ENCODE measurements at regions not wholly inside any gene's neighbourhood (a gene's known extent, or its start where the extent isn't known, plus 50 kb on each side); places are given as distances from the start of the nearest gene placed in this dataset.
"Not testable (repeated sequence)": the region's sequence is repeated elsewhere in the genome, so short reads cannot be mapped to it uniquely, and the experiment has no call there.

GRCh38 chr5:163569284-163569683, 63.9 kb downstream of the MAT2B start:
- no peak for DNase-seq (ENCODE audit: low read depth)

- DNase-seq (ENCODE audit: low read depth), result no peak
These were observed 66.3 kb downstream of the MAT2B start for GRCh38 chr5:163571744-163572143.

DNA sequence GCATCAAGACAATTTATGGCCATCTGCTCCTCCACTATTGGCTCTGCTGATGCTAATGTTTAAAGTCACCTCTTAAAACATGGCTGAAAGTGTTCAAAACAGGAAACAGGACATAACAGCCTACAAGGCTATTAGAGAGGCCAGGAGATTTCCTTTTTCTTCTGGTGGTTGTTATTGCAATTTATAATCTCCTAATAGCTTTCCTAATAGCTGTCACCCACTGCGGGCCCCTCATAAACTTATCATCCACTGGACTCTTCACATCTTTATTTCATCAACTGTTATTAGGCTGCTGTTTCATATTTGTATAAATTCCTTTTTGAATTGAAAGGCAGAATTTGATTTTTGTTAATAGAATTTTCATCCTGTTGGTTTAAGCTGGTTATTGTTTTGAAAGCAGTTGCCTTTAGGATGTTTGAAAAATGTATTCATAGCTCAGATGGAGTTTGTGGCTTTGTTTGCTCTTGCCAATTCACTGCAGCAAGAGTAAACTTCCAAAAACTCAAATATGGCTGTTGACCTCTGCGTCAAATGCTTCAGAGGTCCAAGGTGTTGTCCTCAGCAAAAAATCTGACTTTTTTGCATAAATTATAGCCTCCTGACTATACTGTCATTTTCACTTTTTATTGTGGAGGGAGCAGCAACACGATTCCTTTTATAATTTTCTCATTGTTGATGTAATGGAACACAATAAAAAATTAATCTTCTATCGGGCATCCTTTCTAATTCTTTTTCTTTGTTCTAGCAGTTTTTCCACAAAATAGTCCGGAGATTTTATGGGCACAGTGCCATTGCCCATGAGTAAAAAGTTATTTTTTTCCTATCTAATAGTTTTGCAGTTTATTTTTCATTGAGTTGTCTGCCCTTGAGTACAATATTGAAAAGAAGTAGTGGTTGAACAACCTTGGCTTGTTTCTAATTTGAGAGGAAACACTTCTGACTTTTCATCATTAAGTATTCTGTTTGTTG, 69.3 kb downstream of the MAT2B start:
- no peak for DNase-seq (ENCODE audit: low read depth)

DNA sequence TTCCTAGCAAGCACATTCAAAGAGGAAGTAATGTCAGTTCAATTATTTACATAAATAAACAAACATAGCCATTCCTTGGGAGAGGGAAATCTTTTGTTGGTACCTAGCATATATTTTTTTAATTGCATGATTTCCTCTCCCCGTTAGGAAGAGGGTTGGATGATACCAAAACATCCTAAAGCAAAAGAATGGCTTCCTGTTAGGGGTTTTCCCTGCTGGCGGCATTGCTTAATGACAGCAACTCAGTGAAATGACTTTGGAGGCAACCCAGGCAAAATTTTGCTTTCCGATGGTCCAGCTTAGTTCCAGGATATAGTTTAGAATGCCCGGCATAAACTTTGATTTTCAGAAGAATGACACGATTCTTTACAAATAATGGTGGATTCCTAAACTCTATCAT, 73.2 kb downstream of the MAT2B start:
- DNase-seq (ENCODE audit: low read depth), result no peak

DNA sequence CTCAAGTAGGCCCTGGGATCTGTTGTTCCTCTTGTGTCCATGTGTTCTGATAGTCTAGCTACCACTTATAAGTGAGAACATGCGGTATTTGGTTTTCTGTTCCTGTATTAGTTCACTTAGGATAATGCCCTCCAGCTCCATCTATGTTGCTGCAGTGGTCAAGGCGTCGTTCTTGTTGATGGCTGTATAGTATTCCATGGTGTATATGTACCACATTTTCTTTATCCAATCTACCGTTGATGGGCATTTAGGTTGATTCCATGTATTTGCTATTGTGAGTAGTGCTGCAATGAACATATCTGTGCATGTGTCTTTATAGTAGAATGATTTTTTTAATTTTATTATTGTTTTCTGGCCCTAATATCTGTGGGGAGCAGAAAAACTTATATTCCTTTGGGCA, 74.3 kb downstream of the MAT2B start:
- no peak for DNase-seq (ENCODE audit: low read depth)

DNA sequence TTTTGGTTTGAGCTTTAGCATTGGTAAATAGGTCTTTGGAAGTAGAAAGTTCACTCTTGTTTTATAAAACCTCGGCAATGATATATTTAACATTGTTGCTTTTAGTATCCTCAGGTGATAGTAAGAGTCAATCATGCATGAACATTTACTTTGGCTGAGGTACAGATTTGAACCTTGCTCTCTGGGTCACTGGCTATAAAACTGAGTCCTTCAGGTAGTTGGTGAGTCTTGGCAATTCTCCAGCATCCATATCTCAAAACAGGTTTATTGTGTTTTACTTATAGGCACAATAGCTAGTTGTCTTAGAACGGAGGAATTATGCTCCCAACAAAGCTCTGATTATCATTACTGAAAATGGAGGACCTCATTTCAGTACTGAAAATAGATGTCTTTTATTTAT, 75.1 kb downstream of the MAT2B start:
- DNase-seq (ENCODE audit: low read depth), result no peak

GRCh38 chr5:163583491-163584153, 78.2 kb downstream of the MAT2B start:
- not testable (repeated sequence) for DNase-seq (ENCODE audit: low read depth)

- DNase-seq (ENCODE audit: low read depth), result no peak
These were observed 79.8 kb downstream of the MAT2B start for GRCh38 chr5:163585206-163585605.

GRCh38 chr5:163586531-163586956, 81.1 kb downstream of the MAT2B start:
- no peak for DNase-seq (ENCODE audit: low read depth)

GRCh38 chr5:163594951-163595350, 89.5 kb downstream of the MAT2B start:
- no peak for DNase-seq (ENCODE audit: low read depth)

GRCh38 chr5:163595932-163596607, 90.7 kb downstream of the MAT2B start:
- no peak for DNase-seq (ENCODE audit: low read depth)

- no peak for DNase-seq (ENCODE audit: low read depth)
These were observed 91.3 kb downstream of the MAT2B start for GRCh38 chr5:163596608-163597315.

DNA sequence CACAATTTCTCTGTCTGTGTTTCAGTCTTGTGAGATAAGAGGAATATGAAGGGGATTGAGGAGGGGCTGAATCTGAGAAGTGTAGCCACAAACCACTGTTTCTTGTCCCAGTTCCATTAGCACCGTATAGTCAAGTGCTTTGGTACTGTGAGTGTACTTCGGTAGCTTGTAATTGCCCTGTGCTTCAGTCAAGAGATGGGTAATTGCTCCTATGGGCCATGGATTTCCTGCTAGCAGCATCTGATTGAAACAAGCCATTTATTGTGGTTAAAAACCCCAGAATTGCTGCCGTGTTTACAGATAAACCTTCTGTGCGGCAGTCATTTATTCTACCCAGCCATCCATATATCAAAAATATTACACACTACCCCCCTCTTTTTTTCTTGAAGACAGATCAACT, 98.6 kb downstream of the MAT2B start:
- DNase-seq (ENCODE audit: low read depth), result no peak

DNA sequence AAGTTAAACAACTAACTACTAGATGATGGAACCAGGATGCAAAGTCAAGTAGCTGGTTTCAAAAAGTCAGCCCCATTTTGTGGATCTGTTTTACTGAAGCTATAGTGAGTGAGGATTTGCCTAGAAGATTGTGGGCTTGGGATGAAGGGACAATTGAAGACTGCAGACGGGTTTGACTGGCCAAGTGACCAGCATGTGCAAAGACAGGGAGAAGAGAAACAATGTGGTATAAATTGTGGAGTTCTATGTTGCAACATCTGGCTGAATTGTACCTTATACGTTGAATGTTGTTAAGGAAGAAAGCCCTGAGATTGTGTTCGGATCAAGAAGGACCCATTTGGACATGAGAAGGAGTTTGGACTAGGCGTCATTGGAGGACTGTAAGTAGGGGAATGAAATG, 101.8 kb downstream of the MAT2B start:
- no peak for DNase-seq (ENCODE audit: low read depth)

GRCh38 chr5:163608621-163609020, 103.2 kb downstream of the MAT2B start:
- no peak for DNase-seq (ENCODE audit: low read depth)

DNA sequence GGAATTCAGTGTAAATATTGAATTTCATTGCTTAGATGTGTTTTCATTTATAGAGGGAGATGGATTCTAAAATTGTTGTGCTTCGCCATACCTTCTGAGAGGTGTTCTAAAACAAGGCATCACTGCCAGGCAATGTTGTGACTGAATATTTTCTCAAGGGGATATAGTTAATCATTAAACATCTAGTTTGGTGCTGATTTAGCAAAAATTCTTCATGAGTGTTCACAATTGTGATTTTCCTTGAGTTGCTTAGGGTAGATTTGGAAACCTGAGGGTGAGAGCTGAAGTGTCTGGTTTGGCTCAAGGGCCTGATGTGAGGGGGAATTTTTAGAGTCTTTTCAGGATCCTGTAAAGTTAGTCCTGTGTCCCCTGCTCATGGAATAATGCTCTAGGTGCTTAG, 104.5 kb downstream of the MAT2B start:
- no peak for DNase-seq (ENCODE audit: low read depth)

DNA sequence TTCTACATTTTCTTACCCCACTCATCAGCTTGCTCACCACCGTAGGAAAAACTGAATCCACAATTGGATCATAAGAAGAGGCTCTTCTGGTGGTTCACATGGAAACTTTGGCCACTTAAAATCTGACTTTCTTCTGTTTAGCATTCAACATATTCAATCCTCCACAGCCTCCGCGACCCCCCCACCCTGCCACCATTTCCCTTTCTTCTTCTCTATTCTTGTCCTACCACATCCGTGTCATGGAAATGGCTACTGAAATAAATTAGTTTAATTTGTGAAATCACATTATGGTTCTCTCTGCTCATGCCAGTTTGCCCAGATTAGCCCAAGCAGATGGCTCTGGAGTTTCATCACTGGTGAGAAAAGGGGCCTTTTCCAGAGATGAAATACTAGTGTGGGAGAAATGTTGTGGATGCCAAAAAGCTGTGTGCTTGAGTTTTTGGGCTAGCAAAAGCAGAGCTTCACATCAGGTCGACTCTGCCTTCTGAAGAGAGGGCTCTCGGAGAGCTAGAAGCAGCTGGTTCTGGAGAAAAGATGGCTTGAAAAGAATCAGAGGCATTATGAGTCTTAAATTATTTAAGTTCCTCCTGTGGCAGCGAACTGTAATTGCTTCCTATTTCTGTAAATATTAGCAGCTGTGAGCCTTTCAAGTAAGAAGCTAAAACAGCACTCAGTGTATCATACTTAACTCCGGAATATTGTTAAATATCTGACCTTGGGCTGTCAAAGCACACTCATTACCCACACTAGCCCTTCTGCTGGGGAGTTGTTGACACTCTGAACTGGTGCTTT, 107.1 kb downstream of the MAT2B start:
- DNase-seq (ENCODE audit: low read depth), result no peak

DNA sequence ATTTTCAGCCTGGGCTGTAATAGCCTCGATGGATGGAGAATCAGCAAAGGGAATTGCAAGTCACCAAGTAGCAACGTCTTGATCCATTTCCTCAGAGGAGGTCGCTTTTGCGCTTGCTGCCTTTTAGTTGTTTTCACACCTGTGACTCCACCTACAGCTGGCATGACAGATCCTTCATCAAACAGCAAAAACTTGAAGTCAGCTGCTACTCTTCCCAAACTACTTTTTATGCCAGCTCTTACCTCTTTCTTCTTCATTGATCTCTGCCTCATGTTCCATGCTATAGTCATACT, 107.7 kb downstream of the MAT2B start:
- DNase-seq (ENCODE audit: low read depth), result no peak

GRCh38 chr5:163614787-163615186, 109.4 kb downstream of the MAT2B start:
- no peak for DNase-seq (ENCODE audit: low read depth)

- no peak for DNase-seq (ENCODE audit: low read depth)
These were observed 114.0 kb downstream of the MAT2B start for GRCh38 chr5:163619273-163619934.

- DNase-seq (ENCODE audit: low read depth), result no peak
These were observed 114.5 kb downstream of the MAT2B start for GRCh38 chr5:163619951-163620350.

Data from stimulated activated CD8-positive, alpha-beta memory T cell treated with anti-CD3 and anti-CD28 coated beads, Interleukin-15, amount 100 ng/mL, for 1 hour (primary cell).